Stimulated activated CD4-positive, alpha-beta T cell treated with anti-CD3 and anti-CD28 coated beads, Interleukin-1b, Interleukin-23, amount 100 ng/mL, for 4 hours (primary cell): ENCODE measurements at regions not wholly inside any gene's neighbourhood (a gene's known extent, or its start where the extent isn't known, plus 50 kb on each side); places are given as distances from the start of the nearest gene placed in this dataset.

ENCODE experiments used
- DNase-seq, 2 donors: peaks; one replicate each; pipeline ENCODE4 v3.0.0-alpha.2; 2020; ENCODE audit warnings: low read depth in 2 of 2

DNA sequence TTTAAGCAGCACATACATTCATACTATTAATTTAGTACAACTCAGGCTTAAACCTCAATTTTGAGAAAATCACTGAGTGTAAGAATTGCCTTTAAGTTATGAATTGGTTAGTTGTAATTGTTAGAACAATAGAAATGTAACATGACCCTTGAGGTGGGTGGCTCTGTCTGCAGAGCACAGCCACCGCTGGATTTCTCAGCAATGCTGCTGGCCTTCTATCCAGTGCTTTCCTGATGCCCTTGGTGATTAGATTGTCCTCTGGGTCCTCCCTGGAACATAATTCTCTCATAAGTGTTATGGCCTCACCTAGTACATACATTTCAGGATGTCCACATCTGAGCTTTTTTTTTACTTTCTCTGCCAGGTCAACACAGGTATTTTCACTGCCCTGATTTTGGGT, 213.2 kb downstream of the SLC7A11 start:
- no peak for DNase-seq

DNA sequence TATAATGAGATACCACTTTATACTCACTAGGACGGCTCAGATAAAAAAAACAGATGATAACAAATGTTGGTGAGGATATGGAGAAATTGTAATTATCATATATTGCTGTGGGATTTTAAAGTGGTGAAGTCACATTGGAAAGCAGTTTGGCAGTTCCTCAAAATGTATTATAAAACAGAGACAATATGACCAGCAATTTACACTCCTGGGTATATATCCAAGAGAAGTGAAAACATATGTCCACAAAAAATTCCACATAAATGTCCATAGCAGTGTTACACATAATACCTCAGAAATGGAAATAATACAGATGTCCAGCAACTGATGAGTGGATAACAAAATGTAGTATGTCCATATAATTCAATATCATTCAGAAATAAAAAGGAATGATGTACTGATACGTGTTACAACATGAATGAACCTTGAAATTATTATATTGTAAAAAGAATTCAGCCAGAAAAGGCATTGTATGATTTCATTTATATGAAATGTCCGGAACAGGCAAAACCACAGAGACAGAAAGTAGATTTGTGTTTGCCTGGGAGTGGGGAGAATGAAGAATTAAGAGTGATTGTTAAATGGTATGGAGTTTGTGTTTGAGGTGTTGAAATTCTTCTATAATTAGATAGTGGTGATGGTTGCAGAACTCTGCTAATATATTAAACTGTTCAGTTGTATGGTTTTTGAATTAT, 220.9 kb downstream of the SLC7A11 start:
- no peak for DNase-seq

DNA sequence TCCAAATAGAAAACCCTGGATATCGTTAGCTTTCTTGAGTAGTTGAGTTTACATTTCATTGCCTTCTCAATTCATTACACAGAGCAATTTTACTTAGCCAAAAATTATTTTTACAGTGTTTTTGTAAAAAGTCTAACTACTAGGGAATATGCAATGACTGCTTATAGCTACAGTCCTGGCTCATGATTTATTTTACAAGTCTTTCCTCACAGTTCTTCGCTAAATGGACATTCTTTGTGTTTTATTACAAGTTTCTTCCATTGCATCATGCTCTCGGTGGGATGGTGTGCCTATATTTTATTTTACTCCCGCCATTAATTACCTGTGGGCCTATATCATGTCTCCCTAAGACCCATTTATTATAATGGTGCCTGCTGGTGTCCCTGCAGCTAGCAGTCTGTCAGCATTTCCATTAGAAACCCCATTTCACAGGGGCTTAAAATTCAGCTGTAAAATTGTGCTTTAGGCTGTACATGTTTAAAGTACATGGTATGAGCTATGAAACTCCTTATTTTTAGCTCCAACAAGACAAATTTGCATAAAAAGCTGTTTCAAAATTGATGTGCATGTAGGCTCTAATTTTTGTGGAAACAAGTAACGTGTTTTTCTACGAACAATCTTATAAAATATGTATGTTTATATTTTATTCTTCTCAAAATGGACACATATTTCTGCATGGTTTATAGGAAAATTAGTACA, 227.4 kb downstream of the SLC7A11 start:
- no peak for DNase-seq

DNA sequence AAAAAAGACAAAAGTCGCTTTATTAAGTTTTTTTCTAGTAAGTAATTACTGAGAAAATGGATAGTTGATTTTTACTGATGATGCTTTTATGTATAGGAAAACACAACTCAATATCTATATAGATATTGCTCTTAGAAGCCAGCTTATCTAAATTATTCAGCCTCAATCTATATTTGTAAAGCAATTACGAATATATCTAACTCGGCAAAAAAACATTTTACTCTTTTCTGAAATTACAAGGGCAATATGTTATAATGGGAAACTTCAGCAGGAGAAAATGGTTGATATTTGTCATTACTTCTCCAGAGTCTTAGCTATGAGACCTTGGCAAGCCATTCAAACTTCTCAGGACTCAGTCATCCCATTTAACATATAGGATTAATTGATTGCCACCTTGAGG, 228.5 kb downstream of the SLC7A11 start:
- no peak for DNase-seq

DNA sequence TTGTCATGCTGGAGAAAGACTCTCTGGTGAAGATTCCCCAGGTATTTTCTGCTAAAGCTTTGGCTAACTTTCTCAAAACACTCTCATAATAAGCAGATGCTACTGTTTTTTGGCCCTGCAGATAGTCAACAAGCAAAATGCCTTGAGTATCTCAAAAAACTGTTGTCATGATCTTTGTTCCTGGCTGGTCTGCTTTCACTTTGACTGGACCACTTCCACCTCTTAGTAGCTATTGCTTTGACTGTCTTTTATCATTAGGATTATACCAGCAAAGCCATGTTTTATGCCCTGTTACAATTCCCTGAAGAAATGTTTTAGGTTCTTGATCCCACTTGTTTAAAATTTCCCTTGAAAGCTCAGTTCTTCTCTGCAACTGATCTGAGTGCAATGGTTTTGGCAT, 231.5 kb downstream of the SLC7A11 start:
- DNase-seq: no peak

DNA sequence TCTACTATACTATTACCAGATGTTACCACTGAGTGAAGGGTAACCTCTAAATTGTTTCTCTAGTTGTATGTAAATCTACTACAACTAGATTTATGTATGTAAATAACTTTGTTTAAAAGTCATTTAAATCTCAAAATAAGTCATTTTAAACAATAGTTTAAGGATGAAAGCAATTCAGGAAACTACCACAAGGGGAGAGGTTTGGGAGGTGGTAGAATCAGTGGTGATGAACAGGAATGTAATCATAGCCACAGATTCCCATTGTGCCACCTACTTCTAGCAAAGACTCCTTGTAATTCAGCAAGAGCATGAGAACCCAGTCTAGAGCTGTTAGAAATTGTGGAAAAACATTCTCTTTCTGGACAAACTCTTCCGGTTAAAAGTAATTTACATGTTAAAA, 234.6 kb downstream of the SLC7A11 start:
- DNase-seq: no peak

DNA sequence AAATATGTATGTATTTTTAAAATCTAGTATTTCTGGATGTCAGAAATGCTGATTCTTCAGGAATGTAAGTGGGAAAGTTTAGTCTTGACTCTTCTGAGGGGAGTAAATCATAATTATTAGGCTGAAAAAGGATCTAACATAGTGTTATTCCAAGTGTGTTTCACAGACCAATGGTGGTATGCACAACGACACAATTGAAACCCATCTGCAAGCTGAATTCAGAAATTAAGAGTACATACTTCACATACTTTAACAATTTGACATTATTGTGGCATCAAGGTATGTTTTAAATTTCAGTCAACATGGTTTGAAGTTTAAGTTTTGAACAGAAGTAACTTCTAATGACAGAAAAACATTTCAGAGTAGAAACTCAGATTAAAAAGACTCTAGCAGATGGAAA, 236.7 kb downstream of the SLC7A11 start:
- no peak for DNase-seq

DNA sequence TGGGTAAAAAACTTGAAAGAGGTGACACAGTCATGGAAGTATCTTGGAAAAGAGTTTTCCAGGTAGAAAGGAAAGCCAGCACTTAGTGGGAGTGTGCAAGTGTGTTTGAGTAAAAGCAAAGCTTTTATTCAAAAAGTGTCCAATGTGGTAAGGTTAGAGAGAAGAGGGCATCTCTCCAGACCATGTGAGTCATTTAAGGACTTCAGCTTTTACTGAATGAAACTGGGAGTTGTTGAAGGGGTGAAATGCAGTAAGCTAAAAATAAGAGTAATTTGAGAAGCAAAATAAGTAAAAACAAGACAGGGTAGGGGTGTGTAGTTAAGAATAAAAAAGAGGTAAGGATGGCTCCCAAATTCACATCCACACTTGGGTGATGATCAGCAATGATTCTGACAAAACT, 238.9 kb downstream of the SLC7A11 start:
- DNase-seq: no peak

DNA sequence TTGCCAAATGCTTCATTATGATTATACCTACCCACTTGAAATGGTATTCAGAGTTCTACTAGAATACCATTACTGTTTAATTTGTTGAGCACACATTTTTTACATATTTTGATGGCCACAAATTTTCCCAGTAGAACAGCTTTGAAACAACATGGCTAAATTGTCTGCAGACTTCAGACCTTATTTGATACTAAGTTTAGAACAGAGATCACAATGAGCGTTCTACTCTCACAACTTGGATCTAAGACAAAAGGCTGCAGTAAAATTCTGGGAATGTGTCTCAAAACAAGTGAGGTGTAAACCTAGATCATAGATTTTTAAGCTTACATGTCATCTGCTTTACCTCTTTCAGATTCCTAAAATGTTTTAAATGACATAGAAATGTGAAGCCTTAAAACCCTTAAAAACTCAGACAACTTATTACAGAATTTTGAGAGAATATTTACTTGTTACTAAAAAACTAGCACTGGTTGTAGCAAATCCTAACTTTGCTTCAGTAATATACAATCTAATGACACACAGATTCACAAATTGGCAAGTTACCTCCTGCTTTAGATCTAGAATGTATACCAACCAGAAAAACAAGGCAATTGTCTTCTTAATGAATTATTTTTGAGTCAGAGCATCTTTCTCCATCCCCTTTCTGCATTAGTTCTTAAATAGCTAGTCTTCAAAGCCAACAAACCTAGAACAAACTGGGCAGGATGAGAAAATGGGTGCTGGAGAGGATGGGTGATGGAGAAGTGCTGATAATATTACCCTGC, 243.3 kb downstream of the SLC7A11 start:
- no peak for DNase-seq

DNA sequence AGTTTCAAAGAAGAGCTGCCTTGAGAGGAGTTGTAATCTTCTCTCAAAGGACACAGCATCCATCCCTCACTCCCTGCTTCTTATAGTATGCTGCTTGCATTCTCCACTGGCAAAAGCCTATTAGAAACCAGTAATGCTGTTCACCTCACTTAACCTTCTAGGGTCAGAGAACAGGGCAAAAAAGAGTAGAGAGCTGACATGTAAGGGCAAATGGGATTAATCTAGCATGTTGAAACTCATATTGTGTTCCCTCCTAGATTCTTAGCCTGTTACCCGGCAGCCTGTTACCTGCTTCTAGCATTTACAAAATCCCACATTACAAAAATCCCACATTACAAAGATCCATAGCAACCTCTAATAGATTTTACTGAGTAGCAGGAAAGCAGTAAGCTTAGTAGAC, 244.7 kb downstream of the SLC7A11 start:
- DNase-seq: no peak

DNA sequence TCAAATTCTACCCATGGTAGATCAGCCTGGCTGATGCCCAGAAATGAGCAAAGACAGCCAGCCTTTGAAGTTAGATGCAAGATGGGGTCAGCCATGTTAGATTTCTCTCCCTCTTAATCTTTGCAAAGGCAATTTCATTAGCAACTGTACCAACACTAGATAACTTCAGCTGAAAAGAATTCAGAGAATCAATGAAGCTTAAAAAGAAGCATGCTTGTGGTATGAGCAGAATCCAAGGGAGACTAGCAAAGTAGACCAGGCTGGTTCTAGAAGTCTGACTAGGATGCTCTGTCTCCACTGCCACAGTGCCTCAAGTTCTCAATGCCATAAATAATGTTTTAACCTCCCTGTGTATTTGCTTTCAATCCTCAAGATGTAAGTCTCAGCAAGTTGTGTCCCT, 247.3 kb downstream of the SLC7A11 start:
- DNase-seq: no peak

DNA sequence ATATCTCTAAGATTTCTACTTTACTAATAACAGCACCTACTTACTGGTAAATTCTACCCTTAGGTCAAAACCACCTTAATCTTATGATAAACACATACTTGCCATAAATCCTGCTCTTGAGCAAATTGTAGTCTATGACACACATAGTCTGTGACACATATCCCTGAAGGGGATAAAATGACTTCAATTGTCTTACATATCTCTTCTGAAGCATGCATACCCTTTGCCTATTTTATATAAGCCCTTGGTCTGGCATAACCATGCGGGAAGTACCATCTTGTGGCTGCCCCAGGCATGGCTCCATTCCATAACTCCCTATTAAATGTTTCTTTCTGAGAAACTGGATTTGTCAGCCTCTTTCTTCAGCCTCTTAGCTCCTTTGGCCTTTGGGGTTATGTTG, 248.9 kb downstream of the SLC7A11 start:
- DNase-seq: no peak

DNA sequence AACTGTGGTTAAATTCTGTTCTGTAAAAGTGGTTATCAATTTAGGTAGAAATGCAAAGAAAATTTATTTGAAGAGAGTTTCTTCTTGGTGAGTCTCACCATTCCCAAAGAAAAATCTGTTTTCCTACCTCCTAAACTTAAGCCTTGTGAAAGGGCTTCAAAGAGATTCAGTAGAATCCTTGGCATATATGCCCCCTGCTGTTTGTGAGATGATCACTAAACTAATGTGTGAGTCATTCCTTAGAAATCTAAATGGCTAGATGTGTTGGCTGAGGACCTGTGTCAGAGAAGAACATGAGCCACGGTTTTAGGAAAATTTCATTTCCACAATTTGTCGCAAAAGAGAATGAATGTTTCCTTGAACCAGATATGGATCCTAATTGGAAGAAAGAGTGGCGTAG, 260.9 kb downstream of the SLC7A11 start:
- no peak for DNase-seq

DNA sequence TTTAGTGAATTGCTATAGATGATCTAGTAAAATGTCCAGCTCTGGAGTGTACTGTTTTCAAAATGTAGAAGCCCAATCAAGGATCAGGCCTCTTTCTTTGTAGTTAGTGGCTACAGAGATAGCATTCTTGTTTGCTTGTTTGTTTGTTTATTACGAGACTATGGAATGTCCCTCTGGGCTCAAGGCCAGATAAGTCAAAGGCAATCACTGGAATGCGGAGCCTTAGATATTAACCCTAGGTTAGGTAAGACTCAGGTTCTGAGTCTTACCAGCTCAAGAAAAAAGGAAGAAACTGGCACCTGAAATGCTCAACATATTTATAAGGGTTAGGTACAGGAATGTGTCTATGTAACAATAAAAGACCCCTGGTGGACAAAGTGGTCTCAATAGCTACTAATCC, 261.5 kb downstream of the SLC7A11 start:
- DNase-seq: no peak

DNA sequence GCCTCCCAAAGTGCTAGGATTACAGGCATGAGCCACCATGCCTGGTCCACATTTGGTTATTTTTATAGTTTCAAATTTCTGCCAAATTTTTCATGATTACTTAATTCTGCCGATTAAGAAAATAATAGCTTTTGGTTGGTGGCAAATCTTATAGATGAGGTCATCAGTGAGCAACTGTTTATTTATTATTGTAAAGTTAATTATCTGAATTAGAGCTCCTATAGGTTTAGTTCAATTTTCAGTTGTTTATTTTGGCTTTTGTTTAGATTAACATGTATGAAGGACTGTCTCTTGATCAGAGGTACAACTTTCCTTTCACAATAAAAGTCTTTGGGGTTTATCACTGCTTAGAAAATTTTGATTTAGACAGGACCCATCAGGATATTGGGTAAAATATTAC, 262.2 kb downstream of the SLC7A11 start:
- DNase-seq: no peak

DNA sequence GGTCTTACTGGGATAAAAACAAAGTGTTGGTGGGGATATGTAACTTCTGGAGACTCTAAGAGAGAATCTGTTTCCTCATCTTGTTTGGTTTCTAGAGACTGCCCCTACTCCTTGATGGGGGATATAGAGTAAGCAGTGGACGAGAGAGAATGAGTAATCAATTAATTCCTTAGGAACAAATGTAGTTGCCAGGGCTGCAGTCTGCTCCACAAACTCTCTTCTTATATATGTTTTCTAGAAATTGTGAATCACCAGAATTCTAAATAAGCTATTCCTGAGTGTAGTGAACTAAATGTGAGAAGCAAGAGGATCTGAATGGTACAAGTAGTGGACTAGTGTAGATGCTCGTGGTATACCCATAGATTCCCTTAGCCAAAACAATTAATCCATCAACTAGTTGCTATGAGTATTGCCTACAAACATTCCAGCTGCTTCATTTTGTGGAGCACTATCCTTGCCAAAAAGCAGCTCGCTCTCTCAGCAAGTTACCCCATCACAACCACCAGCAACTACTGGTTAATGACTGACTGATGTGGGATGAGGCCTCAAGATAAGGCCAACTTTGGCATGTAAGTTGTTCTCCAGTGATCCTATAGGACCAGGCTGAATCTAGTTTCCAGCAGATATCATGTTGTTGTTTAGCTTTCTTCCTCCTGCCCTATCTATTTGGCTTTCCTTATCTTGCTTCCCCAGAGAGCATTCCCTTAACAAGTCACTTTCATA, 273.0 kb downstream of the SLC7A11 start:
- DNase-seq: no peak

DNA sequence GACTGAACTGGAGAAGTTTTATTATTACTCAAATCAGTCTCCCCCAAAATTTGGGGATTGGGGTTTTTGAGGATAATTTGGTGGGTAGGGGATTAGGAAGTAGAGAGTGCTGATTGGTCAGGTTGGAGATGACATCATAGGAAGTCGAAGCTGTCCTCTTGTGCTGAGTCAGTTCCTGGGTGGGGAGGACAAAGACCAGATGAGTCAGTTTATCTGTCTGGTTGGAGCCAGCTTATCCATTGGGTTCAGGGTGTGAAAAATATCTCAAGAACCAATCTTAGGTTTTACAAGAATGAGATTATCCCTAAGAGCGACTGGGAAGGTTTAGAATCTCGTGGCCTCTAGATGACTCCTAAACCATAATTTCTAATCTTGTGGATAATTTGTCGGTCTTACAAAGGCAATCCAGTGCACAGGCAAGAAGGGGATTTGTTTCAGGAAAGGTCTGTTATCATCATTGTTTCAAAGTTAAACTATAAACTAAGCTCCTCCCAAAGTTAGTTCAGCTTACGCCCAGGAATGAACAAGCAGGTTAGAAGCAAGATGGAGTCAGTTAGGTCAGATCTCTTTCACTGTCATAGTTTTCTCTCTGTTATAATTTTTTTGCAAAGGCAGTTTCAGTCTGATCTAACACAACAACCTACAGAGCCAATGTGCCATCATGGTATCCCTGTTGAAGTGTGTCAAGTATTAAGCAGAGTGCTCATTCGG, 274.5 kb downstream of the SLC7A11 start:
- no peak for DNase-seq

DNA sequence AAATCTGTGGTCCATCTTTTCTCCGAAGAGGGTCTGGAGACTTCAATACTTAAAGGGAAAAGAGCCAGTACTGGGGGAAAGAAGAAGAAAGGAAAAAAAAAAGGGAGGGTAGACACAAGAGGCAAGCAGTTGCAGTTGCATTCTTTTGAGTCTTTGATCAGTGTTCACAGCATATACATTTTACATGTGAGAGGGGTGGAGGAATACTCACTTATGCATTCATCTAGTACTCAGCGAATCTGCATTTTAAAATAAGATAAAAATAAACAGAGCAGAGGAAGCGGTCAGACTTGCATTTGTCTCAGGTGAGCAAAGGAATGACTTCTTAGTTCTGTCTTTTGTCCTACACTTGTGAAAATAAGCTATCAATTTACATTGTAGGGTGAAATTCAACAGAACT, 275.6 kb downstream of the SLC7A11 start:
- no peak for DNase-seq

DNA sequence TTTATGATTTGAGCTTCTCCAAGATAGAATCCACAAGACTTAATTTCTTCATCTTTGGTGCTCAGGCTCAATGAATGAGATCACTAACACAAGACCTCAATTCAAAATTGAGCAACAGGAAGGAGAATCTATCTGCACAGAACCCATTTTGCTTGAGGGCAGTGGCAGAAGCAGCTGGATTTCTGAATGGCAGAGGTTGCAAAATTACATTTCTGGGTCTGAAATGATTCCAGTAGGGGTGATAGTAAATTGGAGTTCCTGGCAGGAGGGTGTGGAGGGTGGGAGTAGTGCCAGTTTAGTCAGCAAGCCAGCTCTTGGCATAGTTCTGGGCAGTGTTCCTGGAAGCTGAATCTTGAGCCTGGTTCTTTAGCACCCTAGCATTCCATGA, 281.1 kb downstream of the SLC7A11 start:
- DNase-seq: no peak

DNA sequence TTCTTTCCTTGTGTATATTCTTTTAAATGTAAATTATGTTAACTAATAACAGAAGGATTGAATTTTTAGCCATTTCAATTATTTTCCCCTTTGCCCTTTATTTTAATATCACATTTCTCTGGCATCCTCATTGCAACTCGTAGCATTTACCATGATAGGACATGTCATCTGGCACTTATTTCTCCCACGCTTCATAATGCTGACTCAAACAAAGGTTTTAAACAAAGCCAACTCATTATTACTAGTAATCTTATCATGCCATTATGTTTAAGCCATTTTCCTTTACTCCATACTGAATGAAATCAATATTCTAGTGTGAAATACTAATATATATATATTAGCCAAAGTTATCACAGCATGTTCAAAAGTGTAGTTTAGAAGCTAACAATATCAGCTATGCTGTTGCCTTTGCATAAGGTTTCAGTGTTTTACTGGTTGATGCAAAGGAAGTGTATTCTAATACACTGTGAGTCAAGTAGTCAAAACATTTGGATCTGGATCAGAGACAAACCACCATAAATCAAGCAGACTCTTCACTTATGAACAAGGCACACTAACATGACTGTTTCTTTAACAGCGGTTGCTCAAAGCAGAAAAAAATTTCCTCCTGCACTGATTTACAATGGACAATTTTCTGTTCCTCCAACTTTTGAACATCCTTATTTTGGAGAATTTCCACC, 281.6 kb downstream of the SLC7A11 start:
- no peak for DNase-seq

DNA sequence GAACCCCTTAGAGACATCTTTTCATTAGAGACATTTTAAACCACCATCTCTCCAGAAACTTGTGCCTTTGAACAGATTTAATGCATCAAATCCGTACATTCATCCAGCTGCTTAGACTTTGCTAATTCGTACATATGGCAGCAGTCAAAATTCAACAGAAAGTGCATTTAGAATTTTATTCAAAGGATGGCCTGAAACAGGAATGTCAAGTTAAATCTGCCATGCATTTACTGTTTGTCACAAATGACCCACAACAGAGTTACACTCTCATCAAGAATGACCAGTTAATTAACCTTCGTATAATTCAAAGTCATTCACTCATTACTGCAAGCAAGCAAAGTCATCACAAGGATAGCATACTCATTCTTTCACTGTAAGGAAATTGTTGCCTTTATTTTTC, 284.3 kb downstream of the SLC7A11 start:
- DNase-seq: no peak
